ENCODE measurements at regions not wholly inside any gene's neighbourhood (a gene's known extent, or its start where the extent isn't known, plus 50 kb on each side); places are given as distances from the start of the nearest gene placed in this dataset.

DNA sequence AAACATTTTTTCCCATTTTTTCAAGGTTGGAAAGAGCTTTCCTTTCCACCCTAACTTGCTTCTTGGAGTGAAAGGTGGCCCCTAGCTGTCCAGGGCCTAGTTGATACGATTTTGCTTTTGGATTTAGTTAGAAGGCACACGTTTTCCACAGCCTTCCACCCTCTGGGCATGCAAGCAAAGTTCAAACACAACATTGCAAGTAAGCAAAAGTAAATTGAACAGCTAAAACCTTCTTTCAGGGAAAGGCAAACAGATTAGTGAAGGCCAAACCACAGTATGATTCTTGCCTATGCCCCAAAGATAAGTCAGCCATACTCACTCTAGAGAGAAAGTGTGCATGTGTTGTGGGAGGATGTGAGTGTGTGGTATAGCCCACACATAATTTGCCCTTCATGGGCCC is 273.7 kb upstream of the KLHL29 start:
- TF ChIP-seq, protein P1, sequence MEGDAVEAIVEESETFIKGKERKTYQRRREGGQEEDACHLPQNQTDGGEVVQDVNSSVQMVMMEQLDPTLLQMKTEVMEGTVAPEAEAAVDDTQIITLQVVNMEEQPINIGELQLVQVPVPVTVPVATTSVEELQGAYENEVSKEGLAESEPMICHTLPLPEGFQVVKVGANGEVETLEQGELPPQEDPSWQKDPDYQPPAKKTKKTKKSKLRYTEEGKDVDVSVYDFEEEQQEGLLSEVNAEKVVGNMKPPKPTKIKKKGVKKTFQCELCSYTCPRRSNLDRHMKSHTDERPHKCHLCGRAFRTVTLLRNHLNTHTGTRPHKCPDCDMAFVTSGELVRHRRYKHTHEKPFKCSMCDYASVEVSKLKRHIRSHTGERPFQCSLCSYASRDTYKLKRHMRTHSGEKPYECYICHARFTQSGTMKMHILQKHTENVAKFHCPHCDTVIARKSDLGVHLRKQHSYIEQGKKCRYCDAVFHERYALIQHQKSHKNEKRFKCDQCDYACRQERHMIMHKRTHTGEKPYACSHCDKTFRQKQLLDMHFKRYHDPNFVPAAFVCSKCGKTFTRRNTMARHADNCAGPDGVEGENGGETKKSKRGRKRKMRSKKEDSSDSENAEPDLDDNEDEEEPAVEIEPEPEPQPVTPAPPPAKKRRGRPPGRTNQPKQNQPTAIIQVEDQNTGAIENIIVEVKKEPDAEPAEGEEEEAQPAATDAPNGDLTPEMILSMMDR (IDR thresholded peaks at IDR 0.05), result no peak

DNA sequence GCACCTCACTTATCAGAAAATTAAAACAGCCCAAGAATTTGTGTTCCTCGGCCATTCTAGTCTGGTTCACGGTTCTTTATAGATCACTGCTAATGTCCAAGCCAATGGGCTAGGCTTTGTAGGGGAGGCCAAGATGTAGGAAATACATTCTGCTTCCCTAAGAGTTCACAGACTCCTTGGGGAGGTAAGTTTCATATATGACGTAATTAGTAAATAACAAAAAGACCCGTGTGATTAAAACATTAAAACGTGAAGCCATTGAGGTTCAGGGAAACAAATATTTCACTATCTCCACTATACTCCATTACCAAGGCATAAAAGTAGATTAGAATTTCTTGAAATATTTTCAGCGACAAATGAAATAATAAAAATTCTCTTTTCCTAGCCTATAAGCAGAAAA is 272.5 kb upstream of the KLHL29 start:
- TF ChIP-seq, protein P1 (IDR thresholded peaks at IDR 0.05), result no peak

DNA sequence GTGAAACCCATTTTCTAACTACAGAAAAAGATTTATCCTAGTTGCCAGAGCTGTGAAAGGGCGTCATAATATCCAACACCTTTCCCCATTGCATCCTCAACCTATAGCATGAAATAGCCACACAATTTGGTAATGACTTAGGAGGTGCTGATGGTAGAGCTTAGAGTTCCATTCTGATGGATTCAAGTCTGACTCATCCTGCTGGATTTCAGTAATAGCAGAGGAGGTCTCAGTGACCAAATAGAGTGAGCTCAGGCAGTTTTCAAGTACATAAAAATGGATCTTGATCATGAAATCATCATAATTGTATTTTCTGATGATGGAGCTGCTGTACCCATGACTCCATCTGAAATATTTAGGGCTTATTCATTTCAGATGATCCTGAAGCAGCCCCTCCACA is 270.7 kb upstream of the KLHL29 start:
- TF ChIP-seq, protein P1 (IDR thresholded peaks at IDR 0.05), result no peak

DNA sequence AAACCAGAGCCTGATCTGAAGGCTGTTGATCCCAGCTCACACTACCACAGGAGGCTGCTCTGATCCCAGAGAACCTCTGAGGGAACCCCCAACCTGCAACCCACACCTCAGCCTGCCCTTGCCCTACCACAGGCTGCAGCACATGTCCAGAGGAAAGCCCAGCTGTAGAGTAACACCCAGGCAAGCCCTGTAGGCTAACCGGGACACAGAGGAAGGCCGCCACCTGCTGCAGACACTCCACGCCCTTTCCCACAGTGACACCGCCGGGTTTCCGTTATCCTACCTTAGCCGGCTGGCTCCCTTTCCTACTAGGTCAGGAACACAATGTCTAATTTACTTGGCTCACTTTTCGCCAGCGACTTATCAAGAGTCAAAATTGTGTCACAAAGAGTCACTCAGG is 266.7 kb upstream of the KLHL29 start:
- TF ChIP-seq, protein P1 (IDR thresholded peaks at IDR 0.05), result no peak

DNA sequence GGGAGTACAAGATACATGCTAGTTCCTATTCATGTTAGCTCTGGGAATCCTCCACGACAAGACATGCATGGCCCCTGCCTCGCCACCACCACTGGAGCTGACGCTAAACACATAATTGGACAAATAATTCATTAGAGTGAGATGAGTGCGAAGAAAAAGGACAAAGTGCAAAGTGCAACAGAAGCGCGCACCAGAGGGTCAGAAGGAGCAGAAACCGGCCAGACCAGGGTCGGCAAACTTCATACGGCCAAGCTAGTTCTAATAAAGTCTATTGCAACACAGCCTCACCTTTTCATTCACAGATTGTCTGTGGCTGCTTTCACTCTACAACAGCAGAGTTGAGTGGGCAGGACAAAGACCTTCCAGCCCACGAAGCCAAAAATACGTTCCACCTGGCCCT is 266.1 kb upstream of the KLHL29 start:
- TF ChIP-seq, protein P1 (IDR thresholded peaks at IDR 0.05), result no peak

DNA sequence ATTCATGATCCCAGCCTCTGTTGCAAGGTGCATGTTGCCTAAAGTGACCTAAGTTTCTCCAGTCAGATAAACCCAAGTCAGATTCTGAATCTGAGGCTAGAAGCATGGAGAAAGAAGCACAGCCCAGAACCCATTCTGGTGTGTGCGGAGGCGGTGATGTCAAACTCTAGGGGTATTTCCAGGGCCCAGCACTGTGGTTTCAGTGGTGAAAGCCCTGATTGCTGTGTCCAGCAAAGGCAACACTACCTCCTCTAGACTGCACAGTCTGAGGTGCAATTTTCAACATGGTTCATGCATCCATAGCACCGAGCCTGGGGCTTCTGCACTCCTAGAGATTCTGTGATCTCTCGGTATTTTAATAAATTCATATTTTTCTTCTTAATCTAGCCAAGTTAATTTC is 264.8 kb upstream of the KLHL29 start:
- TF ChIP-seq, protein P1 (IDR thresholded peaks at IDR 0.05), result no peak

DNA sequence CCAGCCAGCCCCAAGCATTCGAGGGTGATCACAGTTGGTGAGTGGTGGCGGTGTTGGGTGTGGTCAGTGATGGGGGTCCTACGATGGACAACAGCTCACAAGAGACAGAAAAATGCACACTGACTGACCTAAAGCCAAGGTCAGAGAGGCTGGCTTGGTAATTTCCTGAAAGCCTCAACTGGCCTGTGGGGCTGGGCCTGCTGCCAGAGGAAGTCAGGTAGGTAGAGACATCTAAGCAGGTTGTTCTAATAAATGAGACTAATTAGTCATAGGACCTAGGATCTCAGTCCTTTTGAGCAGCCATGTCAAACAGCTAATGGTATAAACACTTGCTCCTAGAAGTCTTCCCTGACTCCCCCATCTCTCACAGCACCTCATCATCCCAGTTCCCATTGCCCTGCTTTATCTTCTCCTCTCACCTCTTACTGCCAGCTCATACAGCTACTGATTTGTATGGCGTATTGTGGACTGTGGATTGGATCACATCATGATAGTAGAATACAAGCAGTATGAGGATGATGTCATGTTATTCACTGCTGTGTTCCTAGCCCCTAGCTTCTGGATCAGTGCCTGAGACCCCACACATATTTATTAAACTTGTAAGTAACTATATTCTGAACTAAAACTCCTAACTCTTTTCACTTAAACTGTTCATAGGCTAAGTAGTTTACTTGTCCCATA is 262.9 kb upstream of the KLHL29 start:
- TF ChIP-seq, protein P1 (IDR thresholded peaks at IDR 0.05), result no peak

All from LNCAP (cell line).